Endothelial cell of umbilical vein (primary cell): ENCODE measurements at regions not wholly inside any gene's neighbourhood (a gene's known extent, or its start where the extent isn't known, plus 50 kb on each side); places are given as distances from the start of the nearest gene placed in this dataset.

Experiments
- BruUV-seq: library from RNA; stranded (reverse); fragments of 400-500 nt; replicated peaks from 2 replicates; lab custom pipeline; 2021; lab: Mats Ljungman, UMichigan
- CTCF ChIA-PET: fragments of 300-600, 350-600 bp; sonication (Branson Sonifier 250); formaldehyde crosslinking; loops from one replicate; lab custom pipeline; 2021; ENCODE audit warnings: antibody characterized with exemption, inconsistent platforms; lab: Charles Lee
- POLR2A ChIA-PET: fragments of 300-600, 350-600 bp; sonication (Branson Sonifier 250); formaldehyde crosslinking; loops from one replicate; lab custom pipeline; 2021; ENCODE audit warnings: antibody characterized with exemption, inconsistent platforms; lab: Charles Lee
- DNase-seq: peaks from one replicate; pipeline ENCODE4 v3.0.0-alpha.2; 2011; ENCODE audit warnings: low read depth, low spot score
- FAIRE-seq: peaks from 2 replicates; lab custom pipeline; 2011; peaks lifted over from hg19 to GRCh38; lab: Jason Lieb, UNC
- H2AFZ ChIP-seq: 2 replicates; pipeline ENCODE4 v1.6.0; 2012; ENCODE audit warnings: low read depth, low read length, control low read depth, inconsistent platforms
- H3K27ac ChIP-seq: 2 replicates; pipeline ENCODE4 v1.5.1; 2011; ENCODE audit warnings: low read depth, mild to moderate bottlenecking, control low read depth, low read length, moderate library complexity; ENCODE audit not compliant: insufficient read depth
- H3K27me3 ChIP-seq, 2 experiments: 2 replicates each; pipeline versions ENCODE4 v1.6.0 to v1.6.1; 2011; ENCODE audit warnings: low read length in 2 of 2, mixed read lengths in 1 of 2; ENCODE audit not compliant: control insufficient read depth in 2 of 2, insufficient read depth in 2 of 2
- H3K36me3 ChIP-seq, 2 experiments: 2 replicates in 1 of 2; 3 replicates in 1 of 2; pipeline ENCODE4 v1.5.1; 2011; ENCODE audit warnings: low read length in 2 of 2, mild to moderate bottlenecking in 1 of 2, moderate library complexity in 1 of 2; ENCODE audit not compliant: control insufficient read depth in 2 of 2, insufficient read depth in 2 of 2; ENCODE audit errors: extremely low read depth in 1 of 2
- H3K4me1 ChIP-seq: 3 replicates; pipeline ENCODE4 v1.5.1; 2011; ENCODE audit warnings: mild to moderate bottlenecking, low read length; ENCODE audit not compliant: control insufficient read depth, insufficient read depth; ENCODE audit errors: extremely low read depth
- H3K4me2 ChIP-seq: 2 replicates; pipeline ENCODE4 v1.6.1; 2011; ENCODE audit warnings: low read length, control low read depth, mixed read lengths; ENCODE audit not compliant: insufficient read depth
- H3K4me3 ChIP-seq, 3 experiments: fragments of 200-600 bp in 1 of 3; sonication (generic), shearing (Covaris generic) in 1 of 3; replicated peaks in 1 of 3; 2 replicates each; pipeline ENCODE4 v1.5.1; 2011 to 2016; ENCODE audit warnings: control low read depth in 3 of 3, low read length in 3 of 3, mild to moderate bottlenecking in 2 of 3, inconsistent platforms in 1 of 3, low read depth in 1 of 3, moderate library complexity in 1 of 3; ENCODE audit not compliant: insufficient read depth in 1 of 3
- H3K79me2 ChIP-seq: 2 replicates; pipeline ENCODE4 v1.6.0; 2012; ENCODE audit warnings: low read length, inconsistent platforms; ENCODE audit not compliant: control insufficient read depth, insufficient read depth
- H3K9ac ChIP-seq: replicated peaks from 2 replicates; pipeline ENCODE3; 2011; ENCODE audit warnings: low read length, control low read depth; ENCODE audit not compliant: insufficient read depth; ENCODE audit errors: extremely low read depth
- H3K9me1 ChIP-seq: replicated peaks from 3 replicates; pipeline ENCODE4 v1.6.0; 2011; ENCODE audit warnings: mild to moderate bottlenecking, low read length; ENCODE audit not compliant: control insufficient read depth, insufficient read depth; ENCODE audit errors: extremely low read depth
- H3K9me3 ChIP-seq: replicated peaks from 2 replicates; pipeline ENCODE4 v1.5.1; 2012; ENCODE audit warnings: low read length, inconsistent platforms; ENCODE audit not compliant: control insufficient read depth, insufficient read depth
- H4K20me1 ChIP-seq: replicated peaks from 2 replicates; pipeline ENCODE3; 2011; ENCODE audit warnings: mild to moderate bottlenecking, low read length; ENCODE audit not compliant: control insufficient read depth, insufficient read depth; ENCODE audit errors: extremely low read depth
- EZH2 ChIP-seq: IDR thresholded peaks from 2 replicates; pipeline ENCODE4 v1.6.1; 2012; ENCODE audit warnings: borderline replicate concordance, low read depth, mild to moderate bottlenecking, moderate library complexity, low read length, inconsistent platforms; ENCODE audit not compliant: severe bottlenecking
- FOS ChIP-seq: IDR thresholded peaks from 2 replicates; pipeline ENCODE4 v1.6.1; 2011; ENCODE audit warnings: mild to moderate bottlenecking, low read length, moderate library complexity, borderline replicate concordance; ENCODE audit not compliant: insufficient read depth
- GATA2 ChIP-seq: IDR thresholded peaks from 2 replicates; pipeline ENCODE4 v1.7.0; 2011; ENCODE audit warnings: low read depth, mild to moderate bottlenecking, moderate library complexity, mixed read lengths, low read length; ENCODE audit not compliant: insufficient read length, insufficient read depth
- JUN ChIP-seq: IDR thresholded peaks from 2 replicates; pipeline ENCODE4 v1.6.1; 2011; ENCODE audit warnings: borderline replicate concordance, low read depth; ENCODE audit not compliant: insufficient read length, insufficient read depth
- MYC ChIP-seq: IDR thresholded peaks from one replicate; pipeline ENCODE4 v1.6.1; 2011; ENCODE audit warnings: mild to moderate bottlenecking, low read depth, low read length
- POLR2A ChIP-seq: IDR thresholded peaks from 2 replicates; pipeline ENCODE4 v1.6.1; 2012; ENCODE audit warnings: low read depth, mild to moderate bottlenecking, control low read depth, low read length
- POLR2AphosphoS5 ChIP-seq: IDR thresholded peaks from 2 replicates; pipeline ENCODE4 v1.6.1; 2012; ENCODE audit warnings: low read depth, mild to moderate bottlenecking, control low read depth, low read length, moderate library complexity; ENCODE audit not compliant: insufficient read depth
- dilution Hi-C: fragments of 300-500 bp; cut with MboI; formaldehyde crosslinking; loops from one replicate; pipeline ENCODE4 v1.15.0; 2019; ENCODE audit warnings: low sequenced_read_pairs; ENCODE audit not compliant: extremely low pct_ligation_motif_present
- intact Hi-C: fragments of 100-400 bp; cut with micrococcal nuclease; formaldehyde crosslinking; loops from one replicate; pipeline ENCODE4 v1.10.0; 2022
- TF ChIP-seq, protein P1 (sequence below), 2 donors: IDR thresholded peaks; 1 replicate in 1 of 2; 2 replicates in 1 of 2; pipeline ENCODE4 v1.5.1; 2011; ENCODE audit warnings: low read length in 2 of 2, mild to moderate bottlenecking in 2 of 2, moderate library complexity in 2 of 2, control low read depth in 1 of 2, inconsistent platforms in 1 of 2, low read depth in 1 of 2; ENCODE audit not compliant: insufficient read depth in 1 of 2; ENCODE audit errors: extremely low read depth in 1 of 2
- TF ChIP-seq, protein P2 (sequence below): IDR thresholded peaks from 2 replicates; pipeline ENCODE4 v1.6.1; 2011; ENCODE audit not compliant: insufficient read depth, insufficient read length

DNA sequence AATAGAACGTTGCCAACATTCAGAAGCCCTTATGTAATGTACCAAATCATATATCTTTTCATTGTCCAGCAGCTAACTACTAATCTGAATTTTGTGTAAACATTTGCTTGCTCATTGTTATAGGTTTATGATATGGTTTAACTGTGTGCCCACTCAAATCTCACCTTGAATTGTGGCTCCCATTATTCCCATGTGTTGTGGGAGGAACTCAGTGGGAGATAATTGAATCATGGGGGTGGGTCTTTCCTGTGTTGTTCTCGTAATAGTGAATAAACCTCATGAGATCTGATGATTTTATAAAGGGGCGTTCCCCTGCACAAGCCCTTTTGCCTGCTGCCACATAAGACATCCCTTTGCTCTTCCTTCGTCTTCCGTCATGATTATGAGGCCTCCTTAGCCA, 91.9 kb upstream of the CLVS2 start:
- Histone ChIP-seq H3K79me2 (no peaks in the 10 kb centered on the region), H3K27me3 (no peaks in the 10 kb centered on the region), H3K9me1 (no peaks in the 10 kb centered on the region), H3K27ac (no peak overlapping the region), H3K4me1 (no peaks in the 10 kb centered on the region), H3K9me3 (no peaks in the 10 kb centered on the region), H3K4me2 (no peak overlapping the region), H4K20me1 (no peaks in the 10 kb centered on the region), H3K9ac (no peak overlapping the region), H3K4me3 (no peak overlapping the region), H2AFZ (no peak overlapping the region), H3K36me3 (no peaks in the 10 kb centered on the region)
- intact Hi-C loops (no loop called here), dilution Hi-C loops (no loop called here)
- CTCF ChIA-PET: no interaction called here
- TF ChIP-seq, protein P1, sequence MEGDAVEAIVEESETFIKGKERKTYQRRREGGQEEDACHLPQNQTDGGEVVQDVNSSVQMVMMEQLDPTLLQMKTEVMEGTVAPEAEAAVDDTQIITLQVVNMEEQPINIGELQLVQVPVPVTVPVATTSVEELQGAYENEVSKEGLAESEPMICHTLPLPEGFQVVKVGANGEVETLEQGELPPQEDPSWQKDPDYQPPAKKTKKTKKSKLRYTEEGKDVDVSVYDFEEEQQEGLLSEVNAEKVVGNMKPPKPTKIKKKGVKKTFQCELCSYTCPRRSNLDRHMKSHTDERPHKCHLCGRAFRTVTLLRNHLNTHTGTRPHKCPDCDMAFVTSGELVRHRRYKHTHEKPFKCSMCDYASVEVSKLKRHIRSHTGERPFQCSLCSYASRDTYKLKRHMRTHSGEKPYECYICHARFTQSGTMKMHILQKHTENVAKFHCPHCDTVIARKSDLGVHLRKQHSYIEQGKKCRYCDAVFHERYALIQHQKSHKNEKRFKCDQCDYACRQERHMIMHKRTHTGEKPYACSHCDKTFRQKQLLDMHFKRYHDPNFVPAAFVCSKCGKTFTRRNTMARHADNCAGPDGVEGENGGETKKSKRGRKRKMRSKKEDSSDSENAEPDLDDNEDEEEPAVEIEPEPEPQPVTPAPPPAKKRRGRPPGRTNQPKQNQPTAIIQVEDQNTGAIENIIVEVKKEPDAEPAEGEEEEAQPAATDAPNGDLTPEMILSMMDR (IDR thresholded peaks at IDR 0.05; ENCODE audit: extremely low read depth in 1 of 2, insufficient read depth in 1 of 2, low read depth in 1 of 2, low read length in 2 of 2): no peak
- TF ChIP-seq POLR2AphosphoS5 (no peak), GATA2 (no peak), FOS (no peak), EZH2 (no peak), JUN (no peak), POLR2A (no peak), MYC (no peak)
- TF ChIP-seq, protein P2, sequence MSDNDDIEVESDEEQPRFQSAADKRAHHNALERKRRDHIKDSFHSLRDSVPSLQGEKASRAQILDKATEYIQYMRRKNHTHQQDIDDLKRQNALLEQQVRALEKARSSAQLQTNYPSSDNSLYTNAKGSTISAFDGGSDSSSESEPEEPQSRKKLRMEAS: no peak
- POLR2A ChIA-PET: no interaction called here
- no peak for FAIRE-seq
- BruUV-seq: no TSS peak
- DNase-seq: no peak
